HG03565 (cell line): ENCODE measurements at regions not wholly inside any gene's neighbourhood (a gene's known extent, or its start where the extent isn't known, plus 50 kb on each side); places are given as distances from the start of the nearest gene placed in this dataset.

Experiments used
- ATAC-seq: cut with Tn5 transposase; IDR thresholded peaks from one replicate; pipeline ENCODE4 v1.9.1; 2021; ENCODE audit warnings: mild to moderate bottlenecking, moderate library complexity; ENCODE audit not compliant: unreplicated experiment

DNA sequence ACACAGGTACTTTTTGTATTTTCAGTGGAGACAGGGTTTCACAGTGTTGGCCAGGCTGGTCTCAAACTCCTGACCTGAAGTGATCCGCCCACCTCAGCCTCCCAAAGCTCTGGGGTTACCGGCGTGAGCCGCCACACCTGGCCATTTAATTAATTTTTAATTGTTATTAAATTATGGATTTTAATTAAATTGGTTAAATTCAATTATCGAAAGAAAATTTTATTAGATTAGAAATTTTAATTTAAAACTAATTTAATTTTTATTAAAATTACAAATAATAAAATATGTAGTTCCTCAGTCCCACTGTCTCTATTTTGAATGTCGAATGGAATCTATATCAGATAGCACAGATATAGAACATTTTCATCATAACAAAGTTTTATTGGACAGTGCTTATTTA lies 416.5 kb downstream of the GABRG2 start:
- no peak for ATAC-seq

DNA sequence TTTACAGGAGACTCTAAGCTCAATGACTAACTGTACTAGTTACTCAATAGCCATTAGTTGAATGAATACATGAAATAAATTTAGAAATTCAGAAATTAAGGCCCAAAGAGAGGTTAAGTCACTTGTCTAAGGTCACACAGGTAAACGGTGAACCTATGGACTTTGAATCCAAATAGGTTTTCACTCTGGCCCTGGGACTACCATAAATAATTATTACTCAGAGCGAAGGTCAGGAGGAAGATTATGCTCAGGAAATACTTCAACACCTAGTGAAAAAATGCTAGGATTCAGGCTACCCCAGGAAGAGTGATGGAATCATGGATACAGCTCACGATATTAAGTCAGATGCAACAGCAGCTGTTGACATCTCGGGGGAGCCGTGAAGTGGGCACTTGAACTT lies 417.4 kb downstream of the GABRG2 start:
- ATAC-seq, result no peak

DNA sequence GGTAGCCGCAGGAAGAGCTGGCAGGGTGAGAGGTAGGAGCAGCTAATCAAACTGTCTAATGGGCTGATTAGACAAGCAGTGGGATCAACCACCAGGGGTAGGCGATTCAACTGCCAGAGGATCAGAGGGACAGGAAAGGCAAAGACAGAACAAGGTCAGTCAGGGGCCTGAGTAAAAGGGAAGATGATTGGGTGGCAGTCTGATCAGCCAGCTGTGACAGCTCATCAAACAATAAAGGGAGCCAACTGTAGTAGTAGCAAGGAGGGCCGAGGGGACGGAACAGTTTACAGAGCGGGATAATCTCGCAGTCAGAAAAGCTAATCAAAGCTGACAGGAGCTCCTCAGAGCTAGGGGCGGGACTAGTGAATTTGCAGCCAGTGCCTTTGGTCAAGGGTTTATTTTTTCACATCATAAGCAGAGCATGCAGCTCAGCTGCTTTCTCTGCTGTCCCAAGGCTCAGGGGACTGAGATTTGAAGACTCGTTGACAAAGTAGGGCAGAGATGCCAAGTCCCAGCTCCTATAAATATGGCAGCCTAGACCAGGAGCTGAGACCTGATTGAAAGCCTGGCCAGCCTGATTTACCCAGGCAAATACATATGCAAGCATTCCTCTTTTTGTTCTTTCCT lies 418.2 kb downstream of the GABRG2 start:
- no peak for ATAC-seq

DNA sequence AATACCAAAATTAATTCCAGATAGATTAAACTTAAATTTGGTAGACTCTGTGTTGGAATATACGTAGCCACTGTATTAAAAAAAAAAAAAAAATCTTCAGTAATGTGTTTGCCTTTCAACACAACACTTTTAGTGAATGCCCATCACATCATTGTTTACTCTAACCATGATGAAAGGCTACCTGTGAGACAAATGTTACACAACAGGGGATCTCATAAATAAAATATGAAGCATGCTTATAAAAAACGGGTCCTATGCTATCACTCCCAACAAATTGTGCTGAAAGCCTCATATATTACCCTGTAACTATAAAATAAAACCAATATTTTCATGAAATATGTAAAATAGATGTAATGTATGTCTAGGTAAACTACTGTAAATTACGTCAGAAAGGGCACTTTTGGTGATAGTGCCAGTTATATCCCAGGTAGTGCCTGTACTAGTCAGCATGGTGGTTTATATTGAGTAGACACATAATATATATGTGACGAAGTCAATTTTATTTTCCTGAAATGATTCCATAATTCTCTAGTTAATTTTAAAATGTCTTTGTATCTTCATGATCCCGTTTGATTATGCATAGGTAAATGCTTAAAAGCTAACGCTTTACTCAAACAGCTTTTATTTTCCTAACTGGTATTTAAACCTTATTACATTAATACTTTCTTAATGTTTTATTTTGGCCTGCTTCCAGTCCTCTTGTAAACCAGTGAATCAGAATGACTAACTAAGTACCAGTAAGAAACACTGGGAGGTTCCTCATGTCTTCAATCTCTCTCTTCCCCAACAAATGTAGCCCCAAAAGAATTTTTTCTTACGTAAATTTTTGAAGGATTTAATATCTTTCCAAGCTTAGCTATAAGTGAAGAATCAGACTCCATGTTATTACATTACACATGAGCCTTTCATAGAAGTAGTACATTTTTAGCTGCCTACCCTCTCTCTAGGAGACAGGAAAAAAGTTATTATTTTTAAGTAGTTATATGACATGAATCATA lies 420.3 kb downstream of the GABRG2 start:
- ATAC-seq, result no peak

DNA sequence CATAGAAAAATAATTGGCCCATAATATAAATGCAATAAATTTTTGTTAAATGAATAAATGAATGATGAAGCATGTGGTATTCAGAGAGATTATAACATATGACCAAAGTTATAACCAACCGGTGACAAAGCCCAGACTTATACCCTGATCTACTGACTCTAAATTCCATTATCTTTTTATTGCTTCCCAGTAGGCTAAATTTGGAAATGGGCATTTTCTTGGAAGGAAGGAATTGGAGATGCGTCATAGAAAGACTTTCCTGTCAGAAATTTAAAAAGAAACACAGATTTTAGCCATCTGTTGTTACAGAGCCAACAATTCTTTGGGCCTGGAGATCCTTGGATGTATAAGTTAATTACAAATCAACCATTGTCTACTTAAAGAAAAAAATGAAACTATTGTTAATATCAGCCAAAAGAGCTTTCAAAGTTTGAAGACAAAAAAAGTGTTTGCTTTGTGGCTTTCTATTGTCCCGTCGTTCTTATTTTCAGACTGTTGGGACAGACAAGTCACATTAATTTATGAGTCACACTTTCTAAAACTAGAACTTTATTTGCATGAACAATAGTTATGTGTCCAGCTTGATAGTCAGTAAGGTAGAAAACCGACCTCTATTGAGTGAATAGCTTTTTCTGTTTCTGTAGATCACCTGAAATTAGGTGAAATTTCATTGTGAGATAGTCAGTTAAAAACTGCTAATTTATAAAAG lies 428.7 kb downstream of the GABRG2 start:
- ATAC-seq, result no peak

DNA sequence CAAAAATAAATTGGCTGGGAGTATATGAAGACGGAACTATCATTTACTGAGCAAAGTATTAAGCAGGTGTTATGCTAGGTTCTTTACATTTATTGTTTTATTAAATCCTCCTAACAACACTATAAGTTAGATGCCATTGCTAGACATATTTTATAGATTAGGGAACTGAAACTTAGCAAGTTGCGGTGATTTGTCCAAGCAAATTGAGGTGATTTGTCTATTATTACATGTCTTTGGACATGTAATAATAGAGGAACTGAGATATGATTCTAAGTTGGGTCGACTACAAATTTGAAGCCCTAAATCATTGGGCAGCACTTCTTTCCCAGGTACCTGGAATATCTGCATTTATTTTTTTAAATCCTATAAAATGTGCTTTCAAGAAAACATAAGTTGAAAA lies 429.9 kb downstream of the GABRG2 start:
- no peak for ATAC-seq

DNA sequence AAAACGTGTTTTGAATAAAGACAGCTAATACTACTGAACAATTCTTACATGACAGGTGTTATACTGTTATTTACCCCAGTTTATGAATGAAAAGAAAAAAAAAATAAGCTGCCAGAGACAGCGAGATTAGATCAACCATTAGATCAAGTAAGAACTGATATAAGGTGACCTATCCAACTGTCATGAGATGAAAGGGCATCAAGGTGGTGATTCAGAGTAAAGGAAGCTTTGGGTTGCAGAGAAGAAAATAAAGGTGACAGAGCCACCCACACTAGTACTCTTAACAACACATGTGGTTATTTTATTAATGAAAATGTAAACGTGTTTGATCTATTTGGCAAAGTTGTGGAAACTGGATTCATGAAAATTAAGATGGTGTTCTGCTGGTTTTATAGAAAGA lies 435.2 kb downstream of the GABRG2 start:
- no peak for ATAC-seq

DNA sequence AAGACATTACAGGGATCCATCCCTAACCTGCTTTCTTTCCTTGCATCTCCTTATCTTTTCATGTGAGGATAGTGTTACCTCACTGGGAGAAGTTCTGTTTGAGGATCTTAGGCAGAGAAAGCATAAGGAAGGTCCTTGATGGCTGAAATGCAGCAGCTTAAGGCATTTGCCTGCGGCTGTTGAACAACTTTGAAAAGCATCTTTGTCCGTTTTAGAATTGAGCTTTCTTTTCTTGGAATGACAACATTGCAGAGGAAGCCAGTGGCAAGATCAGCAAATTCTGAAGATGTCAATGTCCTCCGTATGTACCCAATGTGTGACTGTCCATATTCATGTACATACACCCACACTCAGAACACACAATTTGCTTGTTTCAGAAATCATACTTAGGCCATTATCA lies 436.2 kb downstream of the GABRG2 start:
- ATAC-seq, result no peak

DNA sequence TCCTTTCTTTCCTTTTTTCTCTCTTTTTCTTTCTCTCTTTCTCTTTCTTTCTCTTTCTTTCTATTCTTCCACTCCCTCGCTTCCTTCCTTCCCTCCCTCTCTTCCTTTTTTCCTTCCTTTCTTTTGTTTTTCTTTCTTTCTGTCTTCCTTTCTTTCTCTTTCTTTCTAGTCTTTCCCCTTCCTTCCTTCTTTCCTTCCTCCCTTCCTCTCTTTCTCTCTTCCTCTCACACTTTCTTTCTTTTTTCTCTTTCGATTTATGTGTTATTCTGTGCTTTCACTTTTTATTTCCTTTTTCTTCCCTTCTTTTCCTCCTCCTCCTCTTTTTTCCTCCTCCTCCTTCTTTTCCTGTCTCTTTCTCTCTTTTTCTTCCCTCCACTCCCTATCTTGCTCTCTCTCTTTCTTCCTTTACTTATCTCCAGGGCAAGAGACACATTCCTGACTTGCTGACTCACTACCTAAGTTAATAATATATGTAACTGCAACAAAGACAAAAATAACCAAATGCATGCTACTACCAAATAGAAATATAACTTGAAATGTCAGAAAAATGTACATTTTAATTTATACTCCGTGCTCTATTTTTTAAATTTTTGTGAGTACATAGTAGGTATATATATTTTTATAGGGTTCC lies 445.5 kb downstream of the GABRG2 start:
- no peak for ATAC-seq

DNA sequence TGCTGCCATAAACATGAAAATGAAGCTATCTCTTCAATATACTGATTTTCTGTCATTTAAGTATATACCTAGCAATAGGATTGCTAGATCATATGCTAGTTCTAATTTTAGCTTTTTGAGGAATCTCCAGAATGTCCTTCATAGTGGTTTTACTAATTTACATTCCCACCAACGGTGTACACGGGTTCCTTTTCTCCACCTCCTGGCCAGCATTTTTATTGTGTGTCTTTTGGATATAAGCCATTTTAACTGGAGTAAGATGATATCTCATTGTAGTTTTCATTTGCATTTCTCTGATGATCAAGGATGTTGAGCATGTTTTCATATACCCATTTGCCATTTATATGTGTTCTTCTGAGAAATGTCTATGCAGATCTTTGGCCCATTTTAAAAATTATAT lies 446.5 kb downstream of the GABRG2 start:
- no peak for ATAC-seq

DNA sequence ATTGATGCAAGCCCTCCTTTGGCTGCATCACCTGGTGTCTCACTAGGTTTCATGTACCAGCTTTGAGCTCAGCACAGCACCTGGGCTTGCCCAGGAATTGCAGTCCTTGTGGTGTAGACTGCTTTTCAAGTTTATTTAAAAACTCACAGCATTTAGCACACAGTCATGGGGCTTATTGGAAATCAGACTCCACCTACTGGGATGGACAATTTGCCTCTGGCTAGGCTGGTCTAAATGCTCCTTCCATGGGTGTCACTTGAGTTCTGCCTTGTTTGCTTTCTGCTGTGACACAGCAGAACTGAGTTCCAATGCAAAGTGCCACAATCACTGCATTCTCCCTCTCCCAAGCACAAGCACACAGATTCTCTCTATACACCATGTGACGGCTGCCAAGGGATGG lies 453.3 kb downstream of the GABRG2 start:
- no peak for ATAC-seq

DNA sequence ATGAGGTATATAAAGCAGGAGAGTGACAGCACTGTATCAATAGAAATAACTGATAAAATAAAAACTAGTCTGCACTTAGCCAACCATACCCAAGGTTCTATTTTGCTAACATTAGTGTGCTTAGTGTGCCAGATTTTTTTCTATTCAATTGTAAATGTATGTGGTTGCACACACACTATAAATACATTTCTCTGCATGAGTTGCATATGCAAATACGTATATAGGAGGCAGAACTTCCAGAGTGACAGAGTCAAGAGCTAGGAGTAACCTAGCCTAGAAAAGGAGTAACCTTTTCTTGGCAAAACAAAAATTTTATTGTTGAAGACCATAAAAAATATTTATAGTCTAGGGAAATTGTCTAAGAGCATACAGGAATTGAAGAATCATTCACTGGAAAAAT lies 461.6 kb downstream of the GABRG2 start:
- ATAC-seq, result no peak

DNA sequence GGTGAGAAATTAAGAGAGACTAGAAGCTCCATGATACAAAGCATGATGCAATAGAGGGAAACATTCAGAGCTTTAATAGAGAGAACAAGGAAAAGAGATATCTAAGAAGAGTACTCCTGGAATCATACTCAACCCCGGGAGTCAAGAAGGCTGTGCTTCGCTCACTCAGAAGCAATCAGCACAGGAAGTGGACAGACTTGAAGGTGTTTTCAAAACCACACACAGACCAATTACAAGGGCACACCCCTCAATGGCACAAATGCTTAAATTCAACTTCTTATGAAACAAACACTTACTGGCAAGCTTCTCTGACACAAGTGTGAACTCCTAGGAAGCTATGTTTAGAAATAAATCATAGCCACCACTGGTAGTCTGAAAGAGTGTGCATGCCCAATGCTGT lies 462.3 kb downstream of the GABRG2 start:
- no peak for ATAC-seq

DNA sequence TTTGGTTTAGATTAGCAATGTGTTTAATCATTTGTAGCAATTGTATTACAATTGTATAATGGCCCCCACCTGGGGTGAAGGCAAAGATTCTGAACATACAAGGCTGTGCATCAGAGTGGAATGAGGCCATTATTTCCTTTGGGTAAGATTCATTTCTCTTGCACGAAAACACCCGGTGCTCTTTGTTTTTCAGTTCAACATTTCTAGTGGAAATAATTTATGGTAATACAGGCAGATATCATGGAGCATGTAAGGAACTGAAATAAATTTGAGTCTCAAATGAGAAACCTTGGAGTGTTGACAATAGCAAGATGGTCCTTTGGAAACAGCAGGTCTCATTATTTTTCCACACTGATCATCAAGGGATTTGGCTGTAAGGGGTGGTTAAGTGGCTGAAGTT lies 475.9 kb downstream of the GABRG2 start:
- ATAC-seq, result no peak

DNA sequence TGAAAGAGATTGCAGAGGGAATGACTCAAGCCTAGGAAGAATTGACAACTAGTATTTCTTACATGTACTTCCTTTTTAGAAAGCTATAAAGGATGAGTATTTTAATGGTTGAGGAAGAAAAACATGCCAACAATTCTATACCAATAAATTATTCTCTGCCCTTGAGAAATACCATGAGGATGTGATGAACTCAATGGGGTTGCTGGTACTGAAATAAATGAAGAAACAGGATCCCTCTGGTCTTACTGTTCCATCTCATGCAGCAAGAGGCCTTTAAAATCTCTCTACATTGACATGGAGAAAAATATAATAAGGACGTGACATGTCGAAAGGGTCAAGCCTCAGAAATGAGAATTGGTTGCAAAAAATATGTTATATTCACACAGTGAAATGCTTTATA lies 477.3 kb downstream of the GABRG2 start:
- ATAC-seq, result no peak

DNA sequence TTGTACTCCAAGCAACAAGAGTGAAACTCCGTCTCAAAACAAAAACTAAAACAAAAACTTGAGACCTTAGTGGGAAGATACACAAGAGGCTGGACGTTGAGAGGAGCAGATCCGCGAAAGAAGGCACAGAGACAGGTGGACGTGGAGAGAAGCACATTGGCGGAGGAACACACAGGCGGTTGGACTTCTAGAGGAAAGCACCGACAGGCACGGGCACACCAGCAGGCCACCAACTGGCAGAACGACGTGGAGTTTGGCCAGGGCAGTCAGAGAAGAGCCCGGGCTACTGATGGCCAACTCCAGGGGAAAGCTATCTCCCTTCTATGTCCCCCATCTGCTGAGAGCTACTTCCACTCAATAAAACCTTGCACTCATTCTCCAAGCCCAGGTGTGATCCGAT lies 482.7 kb downstream of the GABRG2 start:
- no peak for ATAC-seq

DNA sequence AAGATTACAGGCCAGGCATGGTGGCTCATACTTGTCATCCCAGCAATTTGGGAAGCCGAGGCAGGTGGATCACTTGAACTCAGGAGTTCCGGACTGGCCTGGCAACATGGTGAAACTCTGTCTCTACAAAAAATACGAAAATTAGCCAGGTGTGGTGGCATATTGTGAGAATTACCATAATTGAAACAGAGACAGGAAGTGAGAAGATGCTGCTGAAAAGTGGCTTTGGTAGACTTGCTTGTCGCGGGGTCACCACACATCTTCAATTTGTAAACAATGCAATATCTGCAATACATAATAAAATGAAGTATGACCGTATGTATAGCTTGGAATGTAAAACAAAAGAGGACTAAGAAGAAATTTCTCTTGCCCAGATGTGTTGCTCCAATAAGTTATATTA lies 490.5 kb downstream of the GABRG2 start:
- ATAC-seq, result no peak

DNA sequence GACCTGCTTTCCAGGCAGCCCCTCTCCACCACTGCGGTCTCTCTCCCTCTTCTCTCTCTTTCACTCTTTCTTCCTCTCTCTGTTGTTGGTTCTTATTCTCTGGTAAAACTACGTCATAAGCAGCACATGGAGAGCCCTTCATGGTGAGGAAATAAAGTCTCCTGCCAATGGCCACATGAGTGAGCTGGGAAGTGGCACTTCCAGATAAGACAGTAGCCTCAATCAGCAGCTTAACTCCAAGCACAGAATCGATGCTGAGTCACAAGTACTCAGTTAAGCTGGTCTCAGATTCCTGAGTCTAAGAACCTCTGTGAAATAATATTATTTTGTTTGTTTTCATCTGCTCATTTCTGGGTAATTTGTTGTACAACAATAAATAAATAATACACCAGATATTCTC lies 500.1 kb downstream of the GABRG2 start:
- ATAC-seq, result no peak

DNA sequence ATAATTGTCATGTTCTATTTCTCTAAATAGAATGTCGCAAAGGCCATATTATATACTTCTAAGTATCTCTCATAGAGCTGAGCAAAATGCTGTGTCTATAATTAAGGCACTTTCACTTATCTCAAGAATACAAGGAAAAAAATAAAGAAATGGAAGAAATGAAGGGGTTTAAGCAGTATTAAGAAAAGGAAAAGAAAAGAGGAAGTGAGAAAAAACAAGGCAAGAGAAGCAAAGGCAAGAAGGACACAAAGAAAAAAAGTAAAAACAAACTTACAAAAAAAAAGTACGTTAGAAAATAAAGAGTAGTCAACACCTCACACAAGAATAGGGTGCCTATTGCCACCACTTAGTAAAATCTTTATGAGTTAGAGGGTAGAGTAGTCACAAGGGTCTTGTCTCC lies 506.2 kb downstream of the GABRG2 start:
- no peak for ATAC-seq

DNA sequence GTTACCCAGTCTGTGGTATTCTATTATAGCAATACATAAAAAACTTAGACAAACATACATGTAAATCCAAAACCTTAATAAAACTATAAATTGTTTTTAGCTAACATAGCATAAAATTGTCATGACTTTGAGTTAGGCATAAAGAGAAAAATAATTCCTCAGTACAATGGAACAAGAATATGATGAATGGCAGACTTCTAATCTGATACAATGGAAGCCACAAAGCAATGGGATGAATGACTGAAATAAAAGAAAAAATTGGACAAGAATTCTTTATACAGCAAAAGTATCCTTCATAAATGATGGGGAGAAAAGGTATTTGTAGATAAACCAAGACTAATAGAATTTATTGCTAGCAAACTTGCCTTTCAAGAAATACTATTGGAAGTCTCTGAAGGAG lies 524.2 kb downstream of the GABRG2 start:
- ATAC-seq, result no peak

DNA sequence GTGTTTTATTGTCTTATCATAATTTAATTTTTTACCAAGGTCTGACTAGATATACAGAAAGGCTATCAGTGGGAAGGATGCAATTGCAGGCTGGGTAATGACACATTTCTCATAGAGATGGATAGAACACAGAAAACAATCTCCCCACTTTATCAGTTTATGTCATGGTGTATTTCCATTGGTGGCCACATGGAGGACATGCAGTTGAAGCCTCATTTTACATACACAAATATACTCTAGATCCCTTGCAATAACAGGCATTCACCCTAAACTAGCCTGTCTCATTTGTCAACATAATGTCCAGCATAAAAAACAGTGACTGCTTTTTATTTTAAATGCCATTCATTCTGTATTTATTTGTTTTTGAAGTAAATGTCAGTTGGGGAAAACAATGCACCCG lies 526.3 kb downstream of the GABRG2 start:
- no peak for ATAC-seq
